ENCODE measurements at regions not wholly inside any gene's neighbourhood (a gene's known extent, or its start where the extent isn't known, plus 50 kb on each side); places are given as distances from the start of the nearest gene placed in this dataset.

GRCh38 chr9:13570068-13570974 is 290.8 kb upstream of the MPDZ start:
- ATAC-seq: no peak
- Mint-ChIP-seq H3K4me3 (no peak overlapping the region), H3K9me3 (peaks cover 4% of the 10 kb centered on the region), H3K27me3 (no peaks in the 10 kb centered on the region), H3K36me3 (no peaks in the 10 kb centered on the region), H3K4me1 (peaks cover 5% of the 10 kb centered on the region), H3K27ac (no peak overlapping the region)

- Mint-ChIP-seq H3K36me3 (no peaks in the 10 kb centered on the region), H3K27ac (no peak overlapping the region), H3K4me3 (no peak overlapping the region), H3K9me3 (peaks cover 4% of the 10 kb centered on the region), H3K27me3 (no peaks in the 10 kb centered on the region), H3K4me1 (peaks cover 5% of the 10 kb centered on the region)
- ATAC-seq: no peak
These were observed 290.1 kb upstream of the MPDZ start for GRCh38 chr9:13569602-13570067.

GRCh38 chr9:13568841-13569601 is 289.5 kb upstream of the MPDZ start:
- H3K4me3 Mint-ChIP-seq: no peak overlapping the region
- no peak overlapping the region for H3K27ac Mint-ChIP-seq
- H3K27me3 Mint-ChIP-seq: no peaks in the 10 kb centered on the region
- no peak for ATAC-seq
- no peaks in the 10 kb centered on the region for H3K36me3 Mint-ChIP-seq
- H3K9me3 Mint-ChIP-seq: peaks cover 4% of the 10 kb centered on the region
- peaks cover 5% of the 10 kb centered on the region for H3K4me1 Mint-ChIP-seq

GRCh38 chr9:13568405-13568804 is 288.9 kb upstream of the MPDZ start:
- Mint-ChIP-seq H3K36me3 (no peaks in the 10 kb centered on the region), H3K4me1 (peaks cover 5% of the 10 kb centered on the region)
- no peak for ATAC-seq

GRCh38 chr9:13567833-13568232 is 288.3 kb upstream of the MPDZ start:
- peaks cover 3% of the 10 kb centered on the region for H3K9me3 Mint-ChIP-seq
- ATAC-seq: no peak
- H3K4me1 Mint-ChIP-seq: peaks cover 5% of the 10 kb centered on the region

More at GRCh38 chr9:13568405-13568804, 288.9 kb upstream of the MPDZ start:
- H3K27ac Mint-ChIP-seq: no peak overlapping the region
- H3K27me3 Mint-ChIP-seq: no peaks in the 10 kb centered on the region
- no peak overlapping the region for H3K4me3 Mint-ChIP-seq
- H3K9me3 Mint-ChIP-seq: peaks cover 6% of the 10 kb centered on the region

GRCh38 chr9:13557746-13558145 is 278.3 kb upstream of the MPDZ start:
- Mint-ChIP-seq H3K27ac (no peak overlapping the region), H3K27me3 (no peaks in the 10 kb centered on the region), H3K4me1 (no peaks in the 10 kb centered on the region), H3K9me3 (peaks cover 2% of the 10 kb centered on the region), H3K36me3 (no peaks in the 10 kb centered on the region), H3K4me3 (no peak overlapping the region)
- no peak for ATAC-seq

More at GRCh38 chr9:13567833-13568232, 288.3 kb upstream of the MPDZ start:
- H3K27ac Mint-ChIP-seq: no peak overlapping the region
- H3K4me3 Mint-ChIP-seq: no peak overlapping the region
- H3K36me3 Mint-ChIP-seq: no peaks in the 10 kb centered on the region
- no peaks in the 10 kb centered on the region for H3K27me3 Mint-ChIP-seq

- peaks cover 2% of the 10 kb centered on the region for H3K9me3 Mint-ChIP-seq
- H3K27ac Mint-ChIP-seq: no peak overlapping the region
- H3K4me3 Mint-ChIP-seq: no peak overlapping the region
- no peaks in the 10 kb centered on the region for H3K36me3 Mint-ChIP-seq
- no peaks in the 10 kb centered on the region for H3K4me1 Mint-ChIP-seq
- no peak for ATAC-seq
- no peaks in the 10 kb centered on the region for H3K27me3 Mint-ChIP-seq
These were observed 277.2 kb upstream of the MPDZ start for GRCh38 chr9:13556656-13557055.

GRCh38 chr9:13555989-13556500 is 276.6 kb upstream of the MPDZ start:
- no peak for ATAC-seq
- H3K4me1 Mint-ChIP-seq: no peaks in the 10 kb centered on the region
- H3K36me3 Mint-ChIP-seq: no peaks in the 10 kb centered on the region
- peaks cover 5% of the 10 kb centered on the region for H3K9me3 Mint-ChIP-seq
- no peaks in the 10 kb centered on the region for H3K27me3 Mint-ChIP-seq
- H3K27ac Mint-ChIP-seq: no peak overlapping the region
- no peak overlapping the region for H3K4me3 Mint-ChIP-seq

GRCh38 chr9:13555516-13555915 is 276.0 kb upstream of the MPDZ start:
- H3K4me3 Mint-ChIP-seq: no peak overlapping the region
- H3K4me1 Mint-ChIP-seq: no peaks in the 10 kb centered on the region
- peaks cover 5% of the 10 kb centered on the region for H3K9me3 Mint-ChIP-seq
- no peaks in the 10 kb centered on the region for H3K27me3 Mint-ChIP-seq
- H3K27ac Mint-ChIP-seq: no peak overlapping the region
- ATAC-seq: no peak
- H3K36me3 Mint-ChIP-seq: no peaks in the 10 kb centered on the region

GRCh38 chr9:13554626-13555025 is 275.1 kb upstream of the MPDZ start:
- Mint-ChIP-seq H3K4me1 (no peaks in the 10 kb centered on the region), H3K27me3 (no peaks in the 10 kb centered on the region), H3K36me3 (no peaks in the 10 kb centered on the region), H3K27ac (no peak overlapping the region), H3K4me3 (no peak overlapping the region), H3K9me3 (peaks cover 5% of the 10 kb centered on the region)
- no peak for ATAC-seq

- ATAC-seq: no peak
- Mint-ChIP-seq H3K36me3 (no peaks in the 10 kb centered on the region), H3K9me3 (peaks cover 5% of the 10 kb centered on the region), H3K27ac (no peak overlapping the region), H3K4me1 (no peaks in the 10 kb centered on the region), H3K27me3 (no peaks in the 10 kb centered on the region), H3K4me3 (no peak overlapping the region)
These were observed 273.2 kb upstream of the MPDZ start for GRCh38 chr9:13552606-13553215.

- peaks cover 5% of the 10 kb centered on the region for H3K9me3 Mint-ChIP-seq
- no peaks in the 10 kb centered on the region for H3K27me3 Mint-ChIP-seq
- no peak overlapping the region for H3K27ac Mint-ChIP-seq
- no peaks in the 10 kb centered on the region for H3K4me1 Mint-ChIP-seq
- no peak overlapping the region for H3K4me3 Mint-ChIP-seq
- H3K36me3 Mint-ChIP-seq: no peaks in the 10 kb centered on the region
- no peak for ATAC-seq
These were observed 271.0 kb upstream of the MPDZ start for GRCh38 chr9:13550519-13550918.

- no peak overlapping the region for H3K27ac Mint-ChIP-seq
- no peak overlapping the region for H3K4me3 Mint-ChIP-seq
- no peaks in the 10 kb centered on the region for H3K27me3 Mint-ChIP-seq
- no peak for ATAC-seq
- no peaks in the 10 kb centered on the region for H3K4me1 Mint-ChIP-seq
- H3K36me3 Mint-ChIP-seq: no peaks in the 10 kb centered on the region
- H3K9me3 Mint-ChIP-seq: peaks cover 5% of the 10 kb centered on the region
These were observed 269.0 kb upstream of the MPDZ start for GRCh38 chr9:13548535-13548934.

GRCh38 chr9:13535141-13535540 is 255.6 kb upstream of the MPDZ start:
- H3K27ac Mint-ChIP-seq: no peak overlapping the region
- H3K4me1 Mint-ChIP-seq: no peaks in the 10 kb centered on the region
- no peak for ATAC-seq
- H3K9me3 Mint-ChIP-seq: peaks cover 6% of the 10 kb centered on the region
- H3K27me3 Mint-ChIP-seq: no peaks in the 10 kb centered on the region
- H3K36me3 Mint-ChIP-seq: no peaks in the 10 kb centered on the region
- no peak overlapping the region for H3K4me3 Mint-ChIP-seq

- H3K27ac Mint-ChIP-seq: no peak overlapping the region
- no peak overlapping the region for H3K4me3 Mint-ChIP-seq
These were observed 254.5 kb upstream of the MPDZ start for GRCh38 chr9:13534006-13534405.

More at GRCh38 chr9:13534006-13534405, 254.5 kb upstream of the MPDZ start:
- ATAC-seq: no peak
- Mint-ChIP-seq H3K9me3 (peaks cover 11% of the 10 kb centered on the region), H3K27me3 (no peaks in the 10 kb centered on the region), H3K4me1 (no peaks in the 10 kb centered on the region), H3K36me3 (no peaks in the 10 kb centered on the region)
